ENCODE measurements at regions not wholly inside any gene's neighbourhood (a gene's known extent, or its start where the extent isn't known, plus 50 kb on each side); places are given as distances from the start of the nearest gene placed in this dataset.

GRCh38 chrX:39756086-39756883 lies 341.5 kb downstream of the BCOR start (continued):
- TF ChIP-seq MAZ (CRISPR knock-in tag; conservative IDR thresholded peaks at IDR 0.05 in 1 of 2, IDR thresholded peaks at IDR 0.05 in 1 of 2) (no peak), SREBF2 (CRISPR knock-in tag; IDR thresholded peaks at IDR 0.05) (no peak), STAT5B (CRISPR knock-in tag; IDR thresholded peaks at IDR 0.05) (no peak), ZNF146 (CRISPR knock-in tag; IDR thresholded peaks at IDR 0.05; ENCODE audit: unreplicated experiment) (no peak), ZNF830 (CRISPR knock-in tag; IDR thresholded peaks at IDR 0.05) (no peak)

- Histone ChIP-seq H3K27ac (ENCODE audit: extremely low read depth, low read depth, low read length) (no peak overlapping the region), H3K4me3 (no peak overlapping the region), H3K9ac (ENCODE audit: insufficient read depth in 1 of 2, low read depth in 2 of 2, low read length in 2 of 2) (no peak overlapping the region), H3K36me3 (ENCODE audit: control insufficient read depth, insufficient read depth, low read length) (no peaks in the 10 kb centered on the region), H3K4me1 (replicated peaks in 1 of 2; ENCODE audit: control insufficient read depth in 2 of 2, insufficient read depth in 2 of 2, low read length in 2 of 2) (peaks cover 8 to 15% of the 10 kb centered on the region in 2 experiments; a peak in 4 of 5 replicates), H3K4me2 (ENCODE audit: insufficient read depth, low read length) (no peak overlapping the region), H3K27me3 (ENCODE audit: control insufficient read depth in 2 of 2, insufficient read depth in 2 of 2, low read length in 2 of 2) (no peaks in the 10 kb centered on the region; a peak in 1 of 5 replicates), H4K20me1 (replicated peaks; ENCODE audit: control insufficient read depth, insufficient read depth, low read length) (no peaks in the 10 kb centered on the region), H3K79me2 (ENCODE audit: control insufficient read depth, insufficient read depth, low read length) (no peaks in the 10 kb centered on the region), H3K9me1 (ENCODE audit: control insufficient read depth, insufficient read depth, low read length) (no peaks in the 10 kb centered on the region), H2AFZ (ENCODE audit: low read depth, low read length) (no peak overlapping the region), H3K9me3 (replicated peaks; ENCODE audit: control insufficient read depth, insufficient read depth, low read depth, low read length) (no peaks in the 10 kb centered on the region)
- intact Hi-C loops (cut with micrococcal nuclease) (no loop called here), in situ Hi-C loops (cut with MboI) (no loop called here)
- FAIRE-seq (no peak), ATAC-seq (no peak), DNase-seq (ENCODE audit: extremely low read depth in 1 of 4, low spot score in 3 of 4) (no peak)
- BruUV-seq (replicated peaks): no TSS peak
- 16% methylated on average over 5 of the region's 6 CpGs for WGBS (ENCODE audit: insufficient coverage, low coverage, missing lambda C conversion rate)
- TF ChIP-seq ZBTB40 (IDR thresholded peaks at IDR 0.05) (no peak), ZBTB40 (CRISPR knock-in tag; IDR thresholded peaks at IDR 0.05) (no peak), RBM39 (optimal IDR thresholded peaks at IDR 0.05; ENCODE audit: low read depth, low read length) (no peak), TAL1 (IDR thresholded peaks at IDR 0.05) (no peak), U2AF2 (optimal IDR thresholded peaks at IDR 0.05; ENCODE audit: low read depth, low read length) (no peak)
- ChIA-PET CTCF (ENCODE audit: low intra/inter-chr PET ratio) (no interaction called here), POLR2A (no interaction called here)
Measured at GRCh38 chrX:39757971-39758370, 339.8 kb downstream of the BCOR start.
